K562 (cell line): ENCODE measurements at regions not wholly inside any gene's neighbourhood (a gene's known extent, or its start where the extent isn't known, plus 50 kb on each side); places are given as distances from the start of the nearest gene placed in this dataset.
A peak's percentile ranks its signal among the peaks of the same experiment; 100 is the strongest.

Source experiments
- CREBBP ChIP-seq: IDR thresholded peaks from one replicate; pipeline ENCODE4 v1.6.1; 2012; ENCODE audit warnings: low read depth, mild to moderate bottlenecking, control low read depth, inconsistent platforms, low read length
- DIDO1 ChIP-seq: fragments of 450-650 bp; IDR thresholded peaks from 2 replicates; pipeline ENCODE4 v1.6.1; 2016; ENCODE audit warnings: low read depth, missing biosample characterization, missing genetic modification characterization
- FOXM1 ChIP-seq, 2 experiments: fragments of 450-650 bp in 1 of 2; sonication (generic) in 1 of 2; formaldehyde crosslinking in 1 of 2; IDR thresholded peaks; 2 replicates each; pipeline versions ENCODE4 v1.6.1 to v1.9.0; 2017 to 2022; ENCODE audit warnings: low read depth in 2 of 2, mild to moderate bottlenecking in 2 of 2, missing genetic modification reagents in 1 of 2, moderate library complexity in 1 of 2
- IRF2 ChIP-seq: sonication (generic); formaldehyde crosslinking; IDR thresholded peaks from 2 replicates; pipeline ENCODE4 v1.8.1; 2022; ENCODE audit warnings: mild to moderate bottlenecking, missing genetic modification reagents
- MECOM ChIP-seq: fragments of 250-450 bp; sonication (Bioruptor Pico); IDR thresholded peaks from 2 replicates; pipeline ENCODE4 v1.8.0; 2022; ENCODE audit warnings: inconsistent platforms
- NFATC3 ChIP-seq: fragments of 450-650 bp; IDR thresholded peaks from 2 replicates; pipeline ENCODE4 v1.6.1; 2017; ENCODE audit warnings: mild to moderate bottlenecking
- NR0B1 ChIP-seq: fragments of 450-650 bp; IDR thresholded peaks from one replicate; pipeline ENCODE4 v1.6.1; 2018; ENCODE audit warnings: mild to moderate bottlenecking, moderate library complexity; ENCODE audit not compliant: partially characterized antibody
- NR2C2 ChIP-seq, 2 experiments: fragments of 200-800 bp in 1 of 2; sonication (Bioruptor generic) in 1 of 2; sonication (generic) in 1 of 2; formaldehyde crosslinking in 1 of 2; IDR thresholded peaks; 2 replicates each; pipeline versions ENCODE4 v1.6.1 to v1.8.0; 2016 to 2022; ENCODE audit warnings: mild to moderate bottlenecking in 1 of 2, missing compliant biosample characterization in 1 of 2, missing genetic modification characterization in 1 of 2, missing genetic modification reagents in 1 of 2
- OTX1 ChIP-seq: fragments of 450-650 bp; formaldehyde crosslinking; IDR thresholded peaks from 2 replicates; pipeline ENCODE4 v1.4.0; 2022; ENCODE audit warnings: mild to moderate bottlenecking
- PKNOX1 ChIP-seq: fragments of 450-650 bp; IDR thresholded peaks from 2 replicates; pipeline ENCODE4 v1.6.1; 2016
- PML ChIP-seq: IDR thresholded peaks from 2 replicates; pipeline ENCODE4 v1.6.1; 2012; ENCODE audit warnings: low read length, inconsistent platforms
- RBBP5 ChIP-seq: fragments of 200-600 bp; sonication (generic); IDR thresholded peaks from 2 replicates; pipeline ENCODE4 v1.6.1; 2012; ENCODE audit warnings: borderline replicate concordance, mild to moderate bottlenecking, low read length, control low read depth, inconsistent platforms; ENCODE audit not compliant: insufficient read depth, poor library complexity, severe bottlenecking
- TAL1 ChIP-seq: fragments of 450-650 bp; IDR thresholded peaks from 2 replicates; pipeline ENCODE4 v1.6.1; 2016; ENCODE audit warnings: mild to moderate bottlenecking
- TFAP4 ChIP-seq: sonication (generic); formaldehyde crosslinking; IDR thresholded peaks from 2 replicates; pipeline ENCODE4 v1.8.0; 2022; ENCODE audit warnings: missing genetic modification reagents, mild to moderate bottlenecking, moderate library complexity, borderline replicate concordance
- TRIM24 ChIP-seq, 2 experiments: fragments of 450-650 bp; IDR thresholded peaks; 2 replicates each; pipeline ENCODE4 v1.6.1; 2016
- ZFP36 ChIP-seq: fragments of 150-350 bp; IDR thresholded peaks from 2 replicates; pipeline ENCODE4 v1.6.1; 2018; ENCODE audit warnings: low read length, low read depth; ENCODE audit not compliant: partially characterized antibody
- ZKSCAN1 ChIP-seq: fragments of 150-350 bp; IDR thresholded peaks from 2 replicates; pipeline ENCODE4 v1.6.1; 2016; ENCODE audit warnings: low read depth, low read length
- ZNF316 ChIP-seq: fragments of 450-650 bp; IDR thresholded peaks from 2 replicates; pipeline ENCODE4 v1.6.1; 2016
- ZNF507 ChIP-seq: conservative IDR thresholded peaks from 2 replicates; pipeline ENCODE4 v1.6.1; 2017; ENCODE audit warnings: missing genetic modification characterization, missing compliant biosample characterization
- ZNF586 ChIP-seq: fragments of 450-650 bp; formaldehyde crosslinking; conservative IDR thresholded peaks from 2 replicates; pipeline ENCODE4 v1.4.0; 2020; ENCODE audit warnings: mild to moderate bottlenecking, moderate library complexity
- ZNF699 ChIP-seq: fragments of 250-450 bp; sonication (Bioruptor Pico); IDR thresholded peaks from 2 replicates; pipeline ENCODE4 v1.8.0; 2021; ENCODE audit warnings: mild to moderate bottlenecking, moderate library complexity; ENCODE audit not compliant: insufficient replicate concordance
- ZNF707 ChIP-seq: fragments of 250-450 bp; sonication (Bioruptor Pico); conservative IDR thresholded peaks from 2 replicates; pipeline ENCODE4 v1.8.0; 2022; ENCODE audit warnings: inconsistent platforms, mild to moderate bottlenecking, moderate library complexity
- ZNF766 ChIP-seq: fragments of 200-800 bp; sonication (Bioruptor generic); conservative IDR thresholded peaks from 2 replicates; pipeline ENCODE4 v1.6.1; 2016; ENCODE audit warnings: missing genetic modification characterization, missing compliant biosample characterization
- TF ChIP-seq, protein P1 (sequence below): fragments of 250-450 bp; sonication (Bioruptor Pico); IDR thresholded peaks from 2 replicates; pipeline ENCODE4 v1.5.0; 2021

- TF ChIP-seq NR0B1 (no peak), TRIM24 (IDR thresholded peaks at IDR 0.05) (peak; percentile 93 to 95), CREBBP (no peak), RBBP5 (peak; percentile 27), TFAP4 (CRISPR knock-in tag) (peak; percentile 97), ZNF699 (CRISPR knock-in tag) (no peak), IRF2 (CRISPR knock-in tag) (no peak), ZFP36 (peak; percentile 15), FOXM1 (IDR thresholded peaks at IDR 0.05; ENCODE audit: low read depth) (peak; percentile 95), FOXM1 (CRISPR knock-in tag; IDR thresholded peaks at IDR 0.05; ENCODE audit: low read depth) (no peak), ZNF316 (no peak), OTX1 (CRISPR knock-in tag) (peak; percentile 80; the same call in 1 of the 2 replicates), PKNOX1 (peak; percentile 70), NFATC3 (no peak; the same call in 1 of the 2 replicates), ZNF507 (tag) (no peak), NR2C2 (CRISPR knock-in tag; IDR thresholded peaks at IDR 0.05) (no peak), NR2C2 (tag; IDR thresholded peaks at IDR 0.05) (peak; percentile 64; the same call in 1 of the 2 replicates), ZKSCAN1 (0 out of 2 replicates have a peak, but pooled peaks have one; percentile 19), PML (peak; percentile 96), DIDO1 (tag) (peak; percentile 43; the same call in 1 of the 2 replicates), ZNF707 (no peak), ZNF586 (no peak), MECOM (CRISPR knock-in tag) (peak; percentile 69), TAL1 (peak; percentile 99), ZNF766 (CRISPR knock-in tag) (peak; percentile 67; the same call in 1 of the 2 replicates)
- TF ChIP-seq, protein P1, sequence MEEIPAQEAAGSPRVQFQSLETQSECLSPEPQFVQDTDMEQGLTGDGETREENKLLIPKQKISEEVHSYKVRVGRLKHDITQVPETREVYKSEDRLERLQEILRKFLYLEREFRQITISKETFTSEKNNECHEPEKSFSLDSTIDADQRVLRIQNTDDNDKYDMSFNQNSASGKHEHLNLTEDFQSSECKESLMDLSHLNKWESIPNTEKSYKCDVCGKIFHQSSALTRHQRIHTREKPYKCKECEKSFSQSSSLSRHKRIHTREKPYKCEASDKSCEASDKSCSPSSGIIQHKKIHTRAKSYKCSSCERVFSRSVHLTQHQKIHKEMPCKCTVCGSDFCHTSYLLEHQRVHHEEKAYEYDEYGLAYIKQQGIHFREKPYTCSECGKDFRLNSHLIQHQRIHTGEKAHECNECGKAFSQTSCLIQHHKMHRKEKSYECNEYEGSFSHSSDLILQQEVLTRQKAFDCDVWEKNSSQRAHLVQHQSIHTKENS (CRISPR knock-in tag): no peak
These were observed 69.0 kb upstream of the NFIA start (continued) for GRCh38 chr1:61013189-61013945.
